GM18505 (cell line): ENCODE measurements at regions not wholly inside any gene's neighbourhood (a gene's known extent, or its start where the extent isn't known, plus 50 kb on each side); places are given as distances from the start of the nearest gene placed in this dataset.

Experiments used
- ATAC-seq: cut with Tn5 transposase; IDR thresholded peaks from one replicate; pipeline ENCODE4 v1.9.1; 2021; ENCODE audit not compliant: unreplicated experiment
- POLR2A ChIP-seq: IDR thresholded peaks from 4 replicates; pipeline ENCODE4 v1.6.1; 2011; ENCODE audit warnings: borderline replicate concordance; ENCODE audit not compliant: insufficient read depth, insufficient read length; ENCODE audit errors: extremely low read depth

- no peak for ATAC-seq
- TF ChIP-seq POLR2A: no peak
These were observed 238.8 kb downstream of the GXYLT1 start for GRCh38 chr12:41905759-41906297.

GRCh38 chr12:41905073-41905758 is 239.5 kb downstream of the GXYLT1 start:
- TF ChIP-seq POLR2A: no peak
- ATAC-seq: no peak

GRCh38 chr12:41904041-41904440 is 240.6 kb downstream of the GXYLT1 start:
- no peak for ATAC-seq
- no peak for TF ChIP-seq POLR2A

GRCh38 chr12:41903014-41903708 is 241.5 kb downstream of the GXYLT1 start:
- no peak for TF ChIP-seq POLR2A
- no peak for ATAC-seq

GRCh38 chr12:41899577-41899976 is 245.1 kb downstream of the GXYLT1 start:
- no peak for TF ChIP-seq POLR2A
- ATAC-seq: no peak

- no peak for ATAC-seq
- no peak for TF ChIP-seq POLR2A
These were observed 247.1 kb downstream of the GXYLT1 start for GRCh38 chr12:41897593-41897992.

GRCh38 chr12:41893491-41893890 is 251.2 kb downstream of the GXYLT1 start:
- ATAC-seq: no peak
- TF ChIP-seq POLR2A: no peak

GRCh38 chr12:41892302-41892701 is 252.4 kb downstream of the GXYLT1 start:
- TF ChIP-seq POLR2A: no peak
- ATAC-seq: no peak

GRCh38 chr12:41891226-41891625 is 253.4 kb downstream of the GXYLT1 start:
- no peak for TF ChIP-seq POLR2A
- no peak for ATAC-seq

GRCh38 chr12:41888285-41888684 is 256.4 kb downstream of the GXYLT1 start:
- no peak for ATAC-seq
- no peak for TF ChIP-seq POLR2A

- TF ChIP-seq POLR2A: no peak
- no peak for ATAC-seq
These were observed 262.5 kb downstream of the GXYLT1 start for GRCh38 chr12:41881891-41882805.

GRCh38 chr12:41869432-41869831 is 275.2 kb downstream of the GXYLT1 start:
- no peak for ATAC-seq
- TF ChIP-seq POLR2A: no peak

- no peak for ATAC-seq
- no peak for TF ChIP-seq POLR2A
These were observed 277.7 kb downstream of the GXYLT1 start for GRCh38 chr12:41866878-41867430.
